AG04449 (cell line): ENCODE measurements at regions not wholly inside any gene's neighbourhood (a gene's known extent, or its start where the extent isn't known, plus 50 kb on each side); places are given as distances from the start of the nearest gene placed in this dataset.

Experiments
- CTCF ChIA-PET: fragments of 350-600 bp; formaldehyde crosslinking; extraction: SDS; loops from one replicate; lab custom pipeline; 2021; ENCODE audit warnings: antibody characterized with exemption; lab: Yijun Ruan, JAX
- POLR2A ChIA-PET: fragments of 400-600, 350-600 bp; formaldehyde crosslinking; extraction: SDS; loops from one replicate; lab custom pipeline; 2020; ENCODE audit warnings: antibody characterized with exemption, inconsistent platforms; lab: Yijun Ruan, JAX
- DNase-seq: peaks from one replicate; pipeline ENCODE4 v3.0.0-alpha.2; 2010; ENCODE audit warnings: low read depth, low spot score
- H3K4me3 ChIP-seq: 2 replicates; pipeline ENCODE4 v1.5.1; 2011; ENCODE audit warnings: low read depth, mild to moderate bottlenecking, control low read depth, low read length
- CTCF ChIP-seq: IDR thresholded peaks from one replicate; pipeline ENCODE4 v1.5.1; 2011; ENCODE audit warnings: mild to moderate bottlenecking, moderate library complexity, low read length, control low read depth, inconsistent platforms; ENCODE audit not compliant: insufficient read depth; ENCODE audit errors: missing control alignments

- no peak for DNase-seq
- CTCF ChIA-PET: no interaction called here
- H3K4me3 ChIP-seq: no peak overlapping the region
- POLR2A ChIA-PET: no interaction called here
- no peak for TF ChIP-seq CTCF
Measured at GRCh38 chr17:13865650-13866049, 203.7 kb upstream of the COX10 start.

- no peak for DNase-seq
- TF ChIP-seq CTCF: no peak
- POLR2A ChIA-PET: no interaction called here
- H3K4me3 ChIP-seq: no peak overlapping the region
- CTCF ChIA-PET: interaction anchor here (1.1 to 1.5 kb wide), 2 partner anchors 19 to 275 kb away, joined by 3 to 5 read pairs; no protein-coding TSS in a partner anchor
Measured at GRCh38 chr17:13869331-13869940, 199.9 kb upstream of the COX10 start.

GRCh38 chr17:13871261-13871660 lies 198.0 kb upstream of the COX10 start:
- DNase-seq: no peak
- no peak overlapping the region for H3K4me3 ChIP-seq
- TF ChIP-seq CTCF: no peak
- ChIA-PET CTCF (no interaction called here), POLR2A (no interaction called here)

- H3K4me3 ChIP-seq: no peak overlapping the region
- no peak for DNase-seq
- ChIA-PET POLR2A (no interaction called here), CTCF (no interaction called here)
- TF ChIP-seq CTCF: no peak
Measured at GRCh38 chr17:13874134-13874533, 195.2 kb upstream of the COX10 start.

- H3K4me3 ChIP-seq: no peak overlapping the region
- no peak for DNase-seq
- CTCF ChIA-PET: no interaction called here
- no peak for TF ChIP-seq CTCF
- POLR2A ChIA-PET: no interaction called here
Measured at GRCh38 chr17:13874817-13875216, 194.5 kb upstream of the COX10 start.

GRCh38 chr17:13879961-13880466 lies 189.3 kb upstream of the COX10 start:
- TF ChIP-seq CTCF: no peak
- DNase-seq: no peak
- CTCF ChIA-PET: no interaction called here
- POLR2A ChIA-PET: no interaction called here
- no peak overlapping the region for H3K4me3 ChIP-seq
